GM21447 (cell line): ENCODE measurements at regions not wholly inside any gene's neighbourhood (a gene's known extent, or its start where the extent isn't known, plus 50 kb on each side); places are given as distances from the start of the nearest gene placed in this dataset.
"Not testable (repeated sequence)": the region's sequence is repeated elsewhere in the genome, so short reads cannot be mapped to it uniquely, and the experiment has no call there.

Experiments
- ATAC-seq: cut with Tn5 transposase; IDR thresholded peaks from one replicate; pipeline ENCODE4 v1.9.1; 2021; ENCODE audit not compliant: unreplicated experiment

DNA sequence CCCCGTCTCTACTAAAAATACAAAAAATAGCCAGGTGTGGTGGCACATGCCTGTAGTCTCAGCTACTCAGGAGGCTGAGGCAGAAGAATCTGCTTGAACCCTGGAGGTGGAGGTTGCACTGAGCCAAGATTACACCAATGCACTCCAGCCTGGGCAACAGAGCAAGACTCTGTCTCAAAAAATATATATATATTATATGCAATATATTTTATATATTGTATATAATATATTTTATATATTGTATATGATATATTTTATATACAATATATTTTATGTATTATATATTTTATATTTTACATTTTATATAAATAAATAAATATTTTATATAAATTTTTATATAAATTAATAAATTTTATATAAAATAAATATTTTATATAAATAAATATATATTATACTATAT lies 140.2 kb upstream of the ATP11B start:
- ATAC-seq = not testable (repeated sequence)

DNA sequence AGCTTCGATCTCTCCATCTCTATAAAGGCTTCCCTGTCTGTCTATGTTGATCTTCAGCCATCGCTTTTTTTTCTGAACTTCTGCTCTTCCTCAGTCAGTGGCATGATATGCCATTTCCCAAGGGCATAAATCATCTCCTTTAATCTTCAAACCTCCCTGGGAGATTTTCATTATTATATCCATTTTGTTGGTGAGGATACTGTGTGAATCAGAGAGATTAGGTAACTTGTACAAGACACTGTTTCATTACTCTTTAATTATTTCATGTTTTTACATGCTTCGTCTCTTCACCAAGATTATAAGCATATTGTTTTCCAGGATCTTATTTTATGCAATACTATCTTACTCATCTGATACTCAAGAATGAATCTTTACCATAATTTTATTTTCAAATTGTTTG lies 124.8 kb upstream of the ATP11B start:
- no peak for ATAC-seq

DNA sequence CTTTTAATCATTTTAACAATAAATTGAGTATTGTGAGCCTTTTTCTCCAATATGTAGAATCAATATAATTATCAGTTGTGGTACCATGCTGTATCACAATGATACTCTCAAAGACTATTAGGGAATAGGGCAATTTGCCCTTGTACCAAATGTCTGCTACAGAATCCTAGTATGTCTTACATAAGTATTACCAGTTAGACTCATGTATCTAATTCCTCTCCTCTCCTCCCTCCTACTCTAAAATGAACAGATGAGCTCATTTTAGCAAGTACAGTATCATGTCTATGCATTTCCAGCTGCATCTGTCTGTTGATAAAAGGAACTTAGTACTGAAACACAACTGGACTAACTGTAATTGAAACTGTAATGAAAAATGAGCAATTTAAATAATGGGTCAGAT lies 124.3 kb upstream of the ATP11B start:
- ATAC-seq = no peak

DNA sequence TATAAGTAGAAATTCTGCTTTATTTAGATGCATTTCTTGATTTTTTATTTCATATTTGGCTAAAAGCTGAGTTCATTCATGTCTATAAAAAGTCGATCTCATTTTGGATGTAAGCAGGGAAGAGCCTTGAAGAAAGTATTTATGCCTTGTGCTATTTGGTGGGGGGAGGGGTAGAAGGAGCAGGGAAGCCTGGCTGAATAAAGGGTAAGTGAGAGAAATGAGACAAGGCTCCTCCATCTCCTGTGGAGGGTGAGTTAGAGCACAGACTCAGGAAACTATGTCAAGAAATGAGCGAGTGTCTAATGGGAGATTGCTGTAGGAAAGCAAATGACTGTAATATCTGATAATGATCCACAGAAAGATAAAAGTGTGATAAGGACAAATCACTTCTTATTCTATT lies 121.8 kb upstream of the ATP11B start:
- no peak for ATAC-seq

DNA sequence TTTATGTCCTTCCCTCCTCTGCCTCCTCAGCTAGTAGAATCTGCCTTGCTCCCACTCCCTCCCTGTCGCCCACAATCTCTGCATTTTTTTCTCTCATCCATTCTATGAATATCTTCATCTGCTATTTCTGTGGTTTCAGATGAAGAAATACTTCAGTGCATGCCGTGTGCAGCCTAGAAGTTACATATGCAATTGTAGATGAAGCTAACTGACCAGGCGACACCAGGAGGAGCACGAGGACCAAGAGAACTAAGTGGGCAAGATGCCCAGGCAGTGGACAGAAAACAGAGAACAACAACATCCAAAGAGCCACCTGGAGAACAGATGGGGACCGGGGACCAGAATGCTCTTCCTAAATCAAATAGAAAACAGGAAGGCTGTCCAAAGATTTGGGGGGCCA lies 121.4 kb upstream of the ATP11B start:
- ATAC-seq = no peak

DNA sequence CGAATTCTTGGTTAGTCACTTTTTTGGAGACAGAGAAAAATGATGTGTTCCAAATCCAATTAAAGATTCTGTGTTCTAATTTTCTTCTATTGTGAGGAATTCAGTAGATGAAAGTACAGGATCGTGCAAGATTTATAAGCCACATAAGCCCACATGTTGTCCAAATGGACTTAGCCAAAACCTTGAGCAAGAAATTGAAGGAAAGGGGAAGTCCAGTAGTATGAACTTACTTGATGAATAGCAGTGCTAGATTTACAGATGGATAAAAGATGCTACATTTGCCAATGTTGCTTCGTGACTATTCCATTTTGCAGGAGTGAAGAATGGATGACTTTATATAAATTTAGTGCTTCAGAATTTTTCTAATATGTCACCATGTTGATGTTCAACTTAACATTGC lies 120.0 kb upstream of the ATP11B start:
- no peak for ATAC-seq

DNA sequence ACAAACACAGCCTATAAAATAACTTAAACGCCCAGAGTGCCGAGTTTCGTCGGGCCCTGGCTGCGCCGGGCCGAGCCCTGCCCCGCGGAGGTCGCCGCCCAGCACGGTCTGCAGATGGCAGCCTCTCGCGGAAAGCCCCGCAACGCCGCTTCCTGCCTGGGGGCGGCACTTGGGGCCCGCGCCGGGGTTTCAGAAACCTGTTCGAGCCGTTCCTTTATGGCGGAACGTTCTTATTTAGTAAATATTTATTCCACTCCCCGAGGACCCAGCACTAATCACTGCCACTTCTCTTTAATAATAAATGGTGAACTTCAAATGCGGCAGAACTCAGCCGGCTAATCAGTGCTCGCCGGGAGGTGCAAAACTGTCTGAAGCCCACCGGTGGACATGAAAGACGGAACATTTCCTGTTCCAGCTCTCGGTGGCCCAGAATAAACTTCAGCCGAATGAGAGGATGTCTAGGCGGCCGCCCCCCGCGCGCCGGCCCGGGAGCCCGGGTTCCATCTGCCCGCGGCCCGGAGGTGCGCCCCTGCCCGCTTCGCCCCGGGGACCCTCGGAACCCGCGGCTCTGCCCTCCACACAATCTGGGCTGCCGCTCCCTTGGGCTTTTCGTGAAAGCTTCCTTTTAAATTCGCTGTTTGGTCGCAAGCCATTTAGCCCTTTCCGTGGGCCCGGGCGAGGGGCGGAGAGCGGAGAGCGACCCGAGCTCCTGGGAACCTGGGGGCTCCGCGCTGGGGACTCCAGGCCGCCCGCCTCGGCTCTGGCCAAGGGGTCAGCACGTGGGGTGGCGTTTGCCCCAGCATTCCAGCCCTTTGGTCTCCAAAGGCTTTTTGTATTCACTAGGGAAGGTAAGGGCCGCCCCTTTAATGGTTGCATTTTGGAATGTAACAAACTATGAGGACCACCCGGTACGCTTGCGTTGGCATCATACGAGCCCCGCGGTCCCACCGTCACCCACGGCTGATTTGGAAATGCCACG lies 110.8 kb upstream of the ATP11B start:
- ATAC-seq = peak; percentile 84

DNA sequence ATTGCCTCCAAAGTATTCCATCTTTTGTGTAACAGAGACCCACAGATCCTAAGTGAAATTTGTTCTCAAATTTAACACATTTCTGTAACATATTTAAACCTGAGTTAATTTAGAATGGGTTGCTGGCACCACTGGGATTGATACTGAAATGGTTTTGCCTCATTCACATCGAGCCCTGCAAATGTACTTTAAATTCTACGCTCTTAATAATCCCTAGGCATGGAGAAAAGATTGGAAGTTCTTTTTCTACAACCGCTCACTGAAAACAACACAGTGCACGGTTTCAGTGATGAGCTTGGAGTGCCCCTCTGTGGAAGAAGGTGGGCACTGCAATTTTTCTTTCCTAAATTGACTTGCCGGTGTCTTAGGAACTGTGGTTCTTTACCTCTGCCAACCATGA lies 109.9 kb upstream of the ATP11B start:
- peak; percentile 69 for ATAC-seq

DNA sequence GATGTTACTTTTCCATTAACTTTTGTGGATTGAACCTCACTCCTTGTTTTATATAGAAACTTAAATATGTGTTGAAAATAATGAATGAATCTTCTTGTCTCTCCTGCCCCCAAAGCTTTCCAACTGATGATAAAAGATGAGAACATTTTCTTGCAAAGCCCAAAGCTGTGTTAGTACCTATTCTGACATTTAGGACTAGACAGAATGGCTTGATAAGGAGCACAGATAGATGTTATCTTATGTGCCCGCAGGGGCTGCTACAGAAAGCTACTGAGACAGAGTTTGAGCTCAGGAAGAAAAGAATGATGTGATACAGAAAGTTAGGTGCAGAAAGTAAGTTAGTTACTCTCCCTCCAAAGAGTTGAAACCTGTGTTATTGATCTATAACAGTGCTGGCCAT lies 109.4 kb upstream of the ATP11B start:
- no peak for ATAC-seq

DNA sequence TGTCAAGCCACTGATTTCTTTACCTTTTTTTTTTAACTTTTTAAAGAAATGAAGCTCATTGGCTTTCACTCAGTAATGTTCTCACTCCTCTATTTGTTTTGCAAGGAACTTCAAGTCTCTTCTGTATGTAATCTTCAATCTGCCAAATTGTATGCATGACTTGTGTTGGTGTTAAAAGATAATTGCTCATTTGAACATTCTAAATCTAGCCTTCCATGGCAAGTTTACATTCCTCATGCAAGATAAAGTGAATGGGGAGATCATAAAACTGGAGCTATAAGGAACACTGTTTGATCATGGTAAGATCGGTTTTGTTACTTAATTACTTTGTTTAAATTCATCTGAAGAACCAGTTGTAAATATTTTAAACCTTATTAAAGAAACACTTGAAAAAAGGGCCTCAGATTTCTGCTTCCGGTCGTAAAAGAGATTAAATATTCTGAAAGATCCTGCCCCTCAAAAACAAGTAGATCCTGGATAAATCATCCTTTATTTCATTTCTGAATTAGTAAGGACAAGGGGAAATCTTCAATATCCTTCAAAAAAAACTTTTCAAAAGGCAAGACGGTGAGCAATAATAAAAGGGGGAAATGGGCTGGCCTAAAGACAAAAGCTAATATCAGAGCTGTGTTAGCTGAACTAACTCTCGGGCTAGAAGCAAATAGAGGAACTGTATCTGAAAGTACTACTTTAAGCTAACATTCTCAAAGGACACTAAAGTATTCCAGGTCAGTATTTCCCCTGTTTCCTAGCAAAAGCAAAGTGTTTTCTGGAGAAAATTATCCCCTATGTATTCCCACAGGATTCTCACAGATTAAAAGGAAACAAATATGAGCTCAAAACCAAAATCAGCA lies 107.0 kb upstream of the ATP11B start:
- ATAC-seq = no peak

DNA sequence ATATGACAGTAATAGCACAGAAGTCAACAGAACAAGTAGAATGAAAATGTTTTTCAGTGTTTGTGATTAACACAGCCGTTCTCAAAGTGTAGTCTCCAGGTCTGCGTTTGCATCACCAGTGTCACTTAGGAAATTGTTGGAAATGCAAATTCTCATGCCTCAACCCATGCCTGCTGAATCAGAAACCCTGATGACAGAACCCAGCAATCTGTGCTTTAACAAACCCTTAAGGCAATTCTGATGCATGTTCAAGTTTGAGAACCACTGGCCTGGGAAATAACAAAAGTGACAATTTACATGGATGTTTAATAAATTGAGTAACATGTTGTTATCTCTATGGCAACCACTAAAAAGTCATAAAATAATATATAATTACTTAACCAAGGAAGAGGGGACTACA lies 103.1 kb upstream of the ATP11B start:
- no peak for ATAC-seq

DNA sequence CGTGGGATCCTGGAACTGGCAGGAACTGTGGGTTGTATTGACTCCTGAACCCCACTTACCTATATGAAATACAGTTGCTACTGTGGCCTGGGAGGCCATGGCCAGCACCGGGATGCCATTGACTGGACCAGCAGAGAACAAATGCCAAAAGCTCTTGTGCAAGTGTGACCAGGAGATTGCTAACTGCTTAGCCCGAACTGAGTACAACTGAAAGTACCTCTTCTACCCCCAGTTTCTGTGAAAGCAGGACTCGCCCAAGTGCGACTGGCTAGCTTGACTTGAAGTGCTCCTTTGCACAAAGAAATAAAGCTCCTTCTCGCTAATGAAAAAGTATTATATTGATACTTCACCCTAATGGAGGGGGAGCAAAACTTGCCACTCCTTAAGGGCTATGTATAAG lies 101.3 kb upstream of the ATP11B start:
- no peak for ATAC-seq

DNA sequence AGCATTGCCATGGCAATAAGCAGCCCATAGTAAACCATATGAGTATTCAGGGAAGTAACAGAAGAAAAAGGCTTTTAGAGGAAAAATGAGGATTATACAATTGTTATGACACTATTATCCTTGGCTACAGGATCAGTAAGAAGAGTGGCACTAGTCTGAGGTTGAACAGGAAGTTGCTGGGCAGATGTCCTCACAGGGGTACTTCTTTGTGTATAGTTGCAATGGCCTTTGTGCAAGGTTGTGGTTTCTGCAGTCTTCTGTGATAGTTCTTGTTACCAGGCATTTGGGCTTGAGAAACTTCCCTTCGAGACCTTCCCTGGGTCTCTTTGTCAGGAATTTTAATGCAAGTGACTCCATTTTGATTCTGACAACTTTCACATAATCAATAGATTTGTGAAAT lies 100.6 kb upstream of the ATP11B start:
- no peak for ATAC-seq

DNA sequence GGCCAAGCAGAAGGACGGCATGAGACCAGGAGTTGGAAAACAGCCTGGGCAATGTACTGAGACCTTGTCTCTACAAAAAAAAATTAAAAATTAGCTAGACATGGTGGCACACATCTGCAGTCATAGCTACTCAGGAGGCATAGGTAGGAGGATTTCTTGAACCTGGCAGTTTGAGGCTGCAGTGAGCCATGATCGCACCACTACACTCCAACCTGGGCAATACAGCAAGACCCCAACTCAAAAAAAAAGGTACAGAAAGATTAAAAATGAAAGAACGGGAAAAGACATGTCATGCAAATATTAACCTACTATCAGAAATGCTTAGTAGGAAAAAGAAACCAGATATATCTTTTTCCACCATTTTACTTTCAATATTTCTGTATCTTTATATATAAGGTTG lies 99.6 kb upstream of the ATP11B start:
- no peak for ATAC-seq

DNA sequence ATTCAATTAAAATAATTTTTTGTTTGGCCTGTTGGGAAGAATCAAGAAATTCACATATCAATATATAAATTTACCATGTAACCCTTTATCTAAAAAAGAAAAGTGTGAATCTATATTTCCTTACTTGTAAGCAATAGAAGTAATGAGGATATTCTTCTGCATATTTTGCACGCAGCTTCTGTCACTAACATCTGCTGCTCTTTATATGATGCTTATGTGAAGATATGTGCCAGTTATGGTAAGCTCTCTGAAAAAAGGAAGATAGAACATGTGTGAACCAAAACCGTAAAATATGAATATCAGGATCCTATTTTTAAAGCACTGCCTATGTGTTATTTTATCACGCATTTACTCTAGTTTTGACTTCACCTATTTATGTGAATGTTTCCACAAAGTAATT lies 96.4 kb upstream of the ATP11B start:
- no peak for ATAC-seq

DNA sequence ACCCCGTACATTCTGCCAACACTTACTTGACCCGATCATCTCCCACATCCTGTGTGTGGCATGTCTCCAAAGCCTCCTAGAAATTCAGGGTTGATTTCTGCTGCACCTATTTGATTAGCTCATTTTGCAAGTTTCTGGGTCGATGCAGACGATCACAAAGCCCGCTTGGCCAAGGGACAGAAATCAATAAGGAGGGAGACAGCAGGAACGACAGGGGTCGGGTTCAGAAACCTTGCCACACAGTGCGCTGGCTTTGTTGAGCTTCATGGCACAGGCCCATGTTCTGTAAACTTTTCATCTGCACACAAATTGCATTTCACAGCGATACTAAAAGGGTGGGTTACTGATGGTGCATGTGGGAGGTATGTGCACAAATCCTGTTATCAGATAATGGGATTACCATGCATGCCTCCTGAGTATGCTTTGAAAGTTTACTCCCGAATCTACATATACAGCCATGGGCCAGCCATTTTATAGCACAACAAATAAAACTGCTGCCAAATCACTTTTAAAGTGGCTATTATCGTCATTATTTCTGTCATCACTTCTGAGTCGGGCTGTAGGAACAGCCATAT lies 95.9 kb upstream of the ATP11B start:
- no peak for ATAC-seq

DNA sequence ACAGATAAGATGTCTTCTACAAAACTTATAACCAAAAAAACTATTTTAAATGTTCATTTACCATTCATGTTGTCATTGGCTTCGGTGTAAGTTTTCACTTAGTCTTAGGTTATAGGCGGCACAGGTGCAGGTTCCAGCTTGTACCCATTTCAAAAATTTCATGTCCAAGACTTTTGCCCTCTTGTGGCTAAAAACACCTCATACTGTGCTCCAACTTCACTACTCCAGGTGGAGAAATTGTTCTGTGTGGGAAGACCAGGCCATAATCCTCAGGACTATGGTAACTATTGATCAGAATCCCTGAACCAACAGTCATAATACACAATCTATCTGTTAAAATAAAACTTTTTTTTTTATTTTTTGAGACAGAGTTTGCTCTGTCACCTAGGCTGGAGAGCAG lies 95.2 kb upstream of the ATP11B start:
- no peak for ATAC-seq

DNA sequence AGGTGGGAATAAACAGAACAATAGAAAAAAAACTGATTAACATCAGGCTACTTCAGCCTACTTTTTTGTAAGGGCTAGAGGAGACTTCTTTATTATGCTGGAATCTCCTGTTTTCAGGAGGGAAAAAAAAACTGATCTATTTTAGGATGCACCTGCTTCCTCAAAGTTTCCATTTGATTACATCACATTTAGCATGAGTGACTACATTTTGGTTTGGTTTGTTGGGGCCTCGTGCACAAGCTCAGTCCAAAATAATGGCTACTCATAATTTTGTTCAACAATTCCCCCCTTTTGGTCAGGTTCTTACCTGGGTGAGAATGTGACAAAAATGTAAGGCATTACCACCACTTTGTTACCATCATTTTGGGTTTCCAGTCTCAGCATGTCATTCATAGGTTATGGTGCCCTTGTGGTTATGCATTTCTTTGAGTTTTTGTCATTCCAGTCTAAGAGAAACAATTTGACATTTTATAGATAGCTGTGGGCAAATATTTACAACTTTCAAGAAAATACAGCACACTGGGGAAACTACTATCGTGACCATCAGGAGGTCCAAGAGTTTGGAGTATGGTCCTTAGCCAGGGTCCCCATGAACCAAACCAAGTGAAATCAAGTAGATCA lies 93.6 kb upstream of the ATP11B start:
- ATAC-seq = no peak

DNA sequence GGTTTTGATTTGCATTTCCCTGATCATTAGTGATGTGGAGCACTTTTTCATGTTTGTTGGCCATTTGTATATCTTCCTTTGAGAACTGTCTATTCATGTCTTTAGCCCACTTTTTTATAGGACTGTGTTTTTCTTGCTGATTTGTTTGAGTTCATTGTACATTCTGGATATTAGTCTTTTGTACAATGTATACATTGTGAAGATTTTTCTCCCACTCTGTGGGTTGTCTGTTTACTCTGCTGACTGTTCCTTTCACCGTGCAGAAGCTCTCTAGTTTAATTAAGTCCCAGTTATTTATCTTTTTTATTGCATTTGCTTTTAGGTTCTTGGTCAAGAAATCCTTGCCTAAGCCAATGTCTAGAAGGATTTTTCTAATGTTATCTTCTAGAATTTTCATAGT lies 91.1 kb upstream of the ATP11B start:
- ATAC-seq = no peak

DNA sequence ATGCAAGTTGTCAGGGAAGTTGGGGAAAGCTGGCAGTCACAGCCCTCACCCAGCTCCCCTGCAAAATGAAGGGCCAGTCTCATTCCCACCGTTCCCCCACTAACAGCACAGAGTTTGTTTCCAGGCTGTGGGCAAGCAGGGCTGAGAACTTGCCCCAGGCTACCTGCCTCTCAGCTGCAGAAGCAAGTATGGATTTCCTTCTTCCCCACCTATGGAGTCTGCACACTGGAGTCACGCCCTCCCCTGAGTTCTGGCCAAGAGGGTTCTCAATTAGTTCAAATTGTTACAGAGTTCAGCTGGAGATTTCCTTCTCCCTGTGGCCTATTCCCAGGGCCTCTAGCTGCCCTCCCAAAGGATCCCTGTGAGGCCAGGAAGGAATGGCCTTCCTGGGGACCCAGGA lies 90.1 kb upstream of the ATP11B start:
- ATAC-seq = no peak

DNA sequence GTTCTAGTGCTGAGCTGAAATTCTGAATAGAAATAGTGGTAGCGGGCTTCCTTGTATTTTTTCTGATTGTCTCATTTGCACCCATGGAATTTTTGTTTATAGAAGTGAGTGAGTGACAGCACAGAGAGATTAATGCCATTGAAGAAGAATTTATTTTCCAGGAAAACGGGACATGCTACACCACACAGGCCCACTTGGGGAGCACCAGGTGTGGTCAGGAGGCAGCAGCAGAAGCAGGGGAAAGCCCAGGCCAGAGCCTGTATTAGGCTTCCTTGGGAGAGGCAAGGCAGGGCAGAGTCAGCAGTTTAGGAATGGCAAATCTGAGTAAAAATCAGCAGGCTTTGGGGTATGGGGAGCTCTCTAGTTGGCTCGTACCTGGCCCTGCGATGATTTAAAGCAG lies 88.4 kb upstream of the ATP11B start:
- ATAC-seq = no peak
